ENCODE measurements at regions not wholly inside any gene's neighbourhood (a gene's known extent, or its start where the extent isn't known, plus 50 kb on each side); places are given as distances from the start of the nearest gene placed in this dataset.

GRCh38 chr16:6616746-6617145 is 715.9 kb upstream of the RBFOX1 start:
- intact Hi-C loops (cut with DNase I), result no loop called here
- H3K36me3 ChIP-seq, result no peaks in the 10 kb centered on the region
- no peaks in the 10 kb centered on the region for H3K27me3 ChIP-seq (replicated peaks; ENCODE audit: insufficient read depth)
- H3K9me3 ChIP-seq, result no peaks in the 10 kb centered on the region
- 19% methylated on average over 6 of the region's 6 CpGs for WGBS
- no peak overlapping the region for H3K4me3 ChIP-seq
- H3K4me1 ChIP-seq (replicated peaks), result no peaks in the 10 kb centered on the region
- TF ChIP-seq CTCF (IDR thresholded peaks at IDR 0.05) (no peak), POLR2AphosphoS5 (IDR thresholded peaks at IDR 0.05) (peak; percentile 81)
- DNase-seq (ENCODE audit: low spot score), result peak; percentile 76
- peak overlapping the region in 1 of 2 donors; percentile 51 for H3K27ac ChIP-seq

- intact Hi-C loops (cut with DNase I), result no loop called here
- no peaks in the 10 kb centered on the region for H3K27me3 ChIP-seq (replicated peaks; ENCODE audit: insufficient read depth)
- H3K4me1 ChIP-seq (replicated peaks), result no peaks in the 10 kb centered on the region
- no peak for DNase-seq (ENCODE audit: low spot score)
- no peak overlapping the region for H3K4me3 ChIP-seq
- no peak overlapping the region for H3K27ac ChIP-seq
- H3K9me3 ChIP-seq, result no peaks in the 10 kb centered on the region
- H3K36me3 ChIP-seq, result no peaks in the 10 kb centered on the region
- WGBS, result 61% methylated on average over 12 of the region's 12 CpGs
- TF ChIP-seq CTCF (IDR thresholded peaks at IDR 0.05), result no peak
- TF ChIP-seq POLR2AphosphoS5 (IDR thresholded peaks at IDR 0.05), result no peak
- no peak for TF ChIP-seq POLR2A (IDR thresholded peaks at IDR 0.05)
Observed at GRCh38 chr16:6615636-6616035, 717.0 kb upstream of the RBFOX1 start.

- no peak for DNase-seq (ENCODE audit: low spot score)
- TF ChIP-seq CTCF (IDR thresholded peaks at IDR 0.05) (no peak), POLR2AphosphoS5 (IDR thresholded peaks at IDR 0.05) (no peak), POLR2A (IDR thresholded peaks at IDR 0.05) (no peak)
- WGBS, result 71% methylated on average over 7 of the region's 7 CpGs
- H3K9me3 ChIP-seq, result no peaks in the 10 kb centered on the region
- no peaks in the 10 kb centered on the region for H3K36me3 ChIP-seq
- H3K4me1 ChIP-seq (replicated peaks), result no peaks in the 10 kb centered on the region
- intact Hi-C loops (cut with DNase I), result no loop called here
- no peak overlapping the region for H3K4me3 ChIP-seq
- H3K27me3 ChIP-seq (replicated peaks; ENCODE audit: insufficient read depth), result no peaks in the 10 kb centered on the region
- no peak overlapping the region for H3K27ac ChIP-seq
Observed at GRCh38 chr16:6611535-6611934, 721.1 kb upstream of the RBFOX1 start.

GRCh38 chr16:6605490-6605889 is 727.2 kb upstream of the RBFOX1 start:
- Histone ChIP-seq H3K9me3 (no peaks in the 10 kb centered on the region), H3K36me3 (no peaks in the 10 kb centered on the region), H3K27ac (peak overlapping the region in 1 of 2 donors; percentile 38), H3K27me3 (replicated peaks; ENCODE audit: insufficient read depth) (no peaks in the 10 kb centered on the region), H3K4me3 (no peak overlapping the region), H3K4me1 (replicated peaks) (no peaks in the 10 kb centered on the region)
- WGBS, result 21% methylated on average over 11 of the region's 11 CpGs
- TF ChIP-seq POLR2AphosphoS5 (IDR thresholded peaks at IDR 0.05), result peak; percentile 79
- no peak for TF ChIP-seq CTCF (IDR thresholded peaks at IDR 0.05)
- peak; percentile 80 for DNase-seq (ENCODE audit: low spot score)
- intact Hi-C loops (cut with DNase I), result no loop called here

GRCh38 chr16:6603780-6604325 is 728.8 kb upstream of the RBFOX1 start:
- TF ChIP-seq CTCF (IDR thresholded peaks at IDR 0.05) (no peak), POLR2A (IDR thresholded peaks at IDR 0.05) (no peak), POLR2AphosphoS5 (IDR thresholded peaks at IDR 0.05) (no peak)
- no peak for DNase-seq (ENCODE audit: low spot score)
- Histone ChIP-seq H3K4me3 (no peak overlapping the region), H3K4me1 (replicated peaks) (no peaks in the 10 kb centered on the region), H3K36me3 (no peaks in the 10 kb centered on the region), H3K9me3 (no peaks in the 10 kb centered on the region), H3K27ac (no peak overlapping the region), H3K27me3 (replicated peaks; ENCODE audit: insufficient read depth) (no peaks in the 10 kb centered on the region)
- intact Hi-C loops (cut with DNase I), result no loop called here
- WGBS, result 81% methylated on average over 4 of the region's 4 CpGs
